ENCODE measurements at regions not wholly inside any gene's neighbourhood (a gene's known extent, or its start where the extent isn't known, plus 50 kb on each side); places are given as distances from the start of the nearest gene placed in this dataset.

DNA sequence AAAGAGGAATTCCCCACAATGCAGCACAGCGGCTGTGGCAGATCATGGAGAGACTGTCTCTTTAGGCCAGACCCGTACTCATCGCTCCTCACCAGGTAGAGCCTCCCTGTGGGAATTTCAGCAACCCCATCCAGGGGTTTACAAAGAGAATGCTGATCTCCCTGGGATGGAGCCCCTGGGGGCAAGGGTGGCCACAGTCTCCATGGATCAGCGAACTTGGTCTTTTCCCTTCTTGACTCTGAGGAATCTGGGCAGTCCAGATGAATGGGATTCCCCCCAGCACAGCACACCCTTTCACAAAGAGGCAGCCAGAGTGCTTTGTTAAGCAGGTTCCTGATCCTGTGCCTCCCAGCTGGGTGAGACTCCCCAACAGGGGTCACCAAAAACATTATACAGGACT, 108.7 kb upstream of the RGMB start:
- TF ChIP-seq POLR2A (IDR thresholded peaks at IDR 0.05): no peak
- TF ChIP-seq, protein P1, sequence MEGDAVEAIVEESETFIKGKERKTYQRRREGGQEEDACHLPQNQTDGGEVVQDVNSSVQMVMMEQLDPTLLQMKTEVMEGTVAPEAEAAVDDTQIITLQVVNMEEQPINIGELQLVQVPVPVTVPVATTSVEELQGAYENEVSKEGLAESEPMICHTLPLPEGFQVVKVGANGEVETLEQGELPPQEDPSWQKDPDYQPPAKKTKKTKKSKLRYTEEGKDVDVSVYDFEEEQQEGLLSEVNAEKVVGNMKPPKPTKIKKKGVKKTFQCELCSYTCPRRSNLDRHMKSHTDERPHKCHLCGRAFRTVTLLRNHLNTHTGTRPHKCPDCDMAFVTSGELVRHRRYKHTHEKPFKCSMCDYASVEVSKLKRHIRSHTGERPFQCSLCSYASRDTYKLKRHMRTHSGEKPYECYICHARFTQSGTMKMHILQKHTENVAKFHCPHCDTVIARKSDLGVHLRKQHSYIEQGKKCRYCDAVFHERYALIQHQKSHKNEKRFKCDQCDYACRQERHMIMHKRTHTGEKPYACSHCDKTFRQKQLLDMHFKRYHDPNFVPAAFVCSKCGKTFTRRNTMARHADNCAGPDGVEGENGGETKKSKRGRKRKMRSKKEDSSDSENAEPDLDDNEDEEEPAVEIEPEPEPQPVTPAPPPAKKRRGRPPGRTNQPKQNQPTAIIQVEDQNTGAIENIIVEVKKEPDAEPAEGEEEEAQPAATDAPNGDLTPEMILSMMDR (IDR thresholded peaks at IDR 0.05): no peak
